KG1 (cell line): ENCODE measurements at regions not wholly inside any gene's neighbourhood (a gene's known extent, or its start where the extent isn't known, plus 50 kb on each side); places are given as distances from the start of the nearest gene placed in this dataset.

Source experiments
- DNase-seq: peaks from one replicate; lab custom pipeline; 2025; lab: John Stamatoyannopoulos, UW

GRCh38 chr5:2569774-2570542 lies 181.5 kb downstream of the IRX2 start:
- DNase-seq: no peak

GRCh38 chr5:2569176-2569575 lies 182.3 kb downstream of the IRX2 start:
- no peak for DNase-seq

GRCh38 chr5:2566284-2566683 lies 185.2 kb downstream of the IRX2 start:
- DNase-seq: no peak

- DNase-seq: no peak
These were observed 186.3 kb downstream of the IRX2 start for GRCh38 chr5:2565147-2565546.

- DNase-seq: no peak
These were observed 188.4 kb downstream of the IRX2 start for GRCh38 chr5:2563046-2563445.

- no peak for DNase-seq
These were observed 189.4 kb downstream of the IRX2 start for GRCh38 chr5:2562036-2562435.

GRCh38 chr5:2560435-2560834 lies 191.0 kb downstream of the IRX2 start:
- DNase-seq: no peak

- no peak for DNase-seq
These were observed 194.0 kb downstream of the IRX2 start for GRCh38 chr5:2557435-2557834.

- no peak for DNase-seq
These were observed 195.0 kb downstream of the IRX2 start for GRCh38 chr5:2556375-2556966.

- no peak for DNase-seq
These were observed 197.9 kb downstream of the IRX2 start for GRCh38 chr5:2553611-2554010.

GRCh38 chr5:2550509-2550908 lies 201.0 kb downstream of the IRX2 start:
- DNase-seq: no peak

GRCh38 chr5:2549900-2550299 lies 201.6 kb downstream of the IRX2 start:
- no peak for DNase-seq

- DNase-seq: no peak
These were observed 202.1 kb downstream of the IRX2 start for GRCh38 chr5:2549354-2549753.

GRCh38 chr5:2546938-2547337 lies 204.5 kb downstream of the IRX2 start:
- DNase-seq: no peak

GRCh38 chr5:2544003-2544402 lies 207.5 kb downstream of the IRX2 start:
- DNase-seq: no peak

GRCh38 chr5:2542821-2543220 lies 208.7 kb downstream of the IRX2 start:
- no peak for DNase-seq

GRCh38 chr5:2542026-2542425 lies 209.5 kb downstream of the IRX2 start:
- DNase-seq: no peak

GRCh38 chr5:2538169-2538568 lies 213.3 kb downstream of the IRX2 start:
- no peak for DNase-seq

GRCh38 chr5:2537378-2538145 lies 213.9 kb downstream of the IRX2 start:
- no peak for DNase-seq

- no peak for DNase-seq
These were observed 214.7 kb downstream of the IRX2 start for GRCh38 chr5:2536632-2537377.

GRCh38 chr5:2534970-2535369 lies 216.5 kb downstream of the IRX2 start:
- DNase-seq: no peak

- DNase-seq: no peak
These were observed 217.2 kb downstream of the IRX2 start for GRCh38 chr5:2534251-2534650.
